Suppressor macrophage (primary cell): ENCODE measurements at regions not wholly inside any gene's neighbourhood (a gene's known extent, or its start where the extent isn't known, plus 50 kb on each side); places are given as distances from the start of the nearest gene placed in this dataset.
"Not testable (repeated sequence)": the region's sequence is repeated elsewhere in the genome, so short reads cannot be mapped to it uniquely, and the experiment has no call there.

ENCODE experiments used
- DNase-seq, 4 experiments: peaks; one replicate each; pipeline ENCODE4 v3.0.0-alpha.2; 2020 to 2022

DNA sequence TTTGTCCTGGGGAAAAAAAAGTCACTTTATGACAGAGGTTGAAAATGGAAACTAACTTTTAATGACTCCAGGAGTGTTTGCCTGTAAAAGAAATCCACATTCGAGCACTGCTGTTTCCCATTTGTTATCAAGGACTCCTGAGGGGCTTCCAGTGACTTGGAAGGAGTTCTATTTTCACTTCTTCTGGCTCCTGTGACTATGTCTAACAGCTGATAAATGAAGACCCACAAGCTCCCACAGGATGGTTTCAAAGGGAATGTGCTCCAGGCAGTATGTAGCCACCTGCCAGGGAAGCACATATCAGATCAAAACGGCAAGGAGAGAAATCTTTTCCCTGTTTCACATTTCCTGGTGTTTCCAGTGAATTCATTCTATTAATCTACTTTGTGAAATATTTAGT lies 159.8 kb upstream of the FAM241A start:
- DNase-seq, result no peak

DNA sequence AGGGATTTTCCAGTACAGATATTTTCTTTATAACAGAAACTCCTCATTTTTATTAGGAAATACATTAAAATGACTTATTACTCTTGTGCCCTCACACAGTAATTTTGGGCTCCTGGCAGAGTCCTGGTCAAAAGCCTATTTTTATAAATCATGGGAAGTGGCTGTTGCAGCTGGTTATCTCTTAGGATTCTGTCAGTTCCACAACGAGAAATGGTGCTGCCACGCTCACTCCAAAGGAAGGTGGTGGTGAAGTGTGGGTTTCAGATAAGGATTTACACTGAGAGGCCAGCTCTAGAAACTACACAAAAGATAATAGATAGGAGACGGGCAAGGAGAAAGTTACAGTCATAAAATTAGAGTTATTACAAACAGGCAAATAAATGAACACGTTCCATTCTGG lies 159.2 kb upstream of the FAM241A start:
- no peak for DNase-seq

DNA sequence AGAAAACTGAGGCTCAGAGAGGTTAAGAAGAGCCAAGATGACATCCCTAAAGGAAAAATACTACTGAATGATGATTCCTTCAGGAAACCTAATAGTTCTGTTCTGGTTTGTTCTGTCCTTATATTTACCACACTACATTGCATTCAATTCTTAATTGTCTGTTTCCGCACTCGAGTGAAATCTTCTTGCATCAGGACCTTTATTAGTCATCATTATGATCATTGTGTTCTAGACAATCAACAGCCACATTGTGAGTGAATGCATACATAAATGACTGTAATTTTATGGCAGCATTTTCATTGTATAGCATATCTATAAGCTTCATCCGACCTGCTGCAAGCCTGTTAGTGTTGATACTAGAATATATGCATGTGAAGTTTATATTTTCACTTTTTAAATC lies 156.7 kb upstream of the FAM241A start:
- DNase-seq, result no peak

DNA sequence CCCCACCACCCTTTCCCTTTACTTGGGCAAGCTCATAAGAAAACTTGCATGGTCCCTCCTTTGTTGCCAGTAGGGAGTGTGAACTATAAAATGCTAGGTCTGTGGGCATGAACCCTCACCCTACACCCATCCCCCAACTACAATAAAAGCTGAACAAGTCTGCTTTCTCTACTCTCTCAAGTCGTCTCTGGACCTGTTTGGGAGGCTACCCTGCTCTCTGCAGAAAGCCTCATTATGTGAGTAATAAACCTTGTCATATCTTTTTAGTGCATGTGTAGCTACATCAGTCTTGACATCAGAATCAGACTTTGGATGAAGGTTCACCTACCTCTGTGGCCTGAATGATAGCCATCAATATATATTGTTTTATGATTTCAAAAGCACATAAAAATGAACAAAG lies 155.4 kb upstream of the FAM241A start:
- no peak for DNase-seq

DNA sequence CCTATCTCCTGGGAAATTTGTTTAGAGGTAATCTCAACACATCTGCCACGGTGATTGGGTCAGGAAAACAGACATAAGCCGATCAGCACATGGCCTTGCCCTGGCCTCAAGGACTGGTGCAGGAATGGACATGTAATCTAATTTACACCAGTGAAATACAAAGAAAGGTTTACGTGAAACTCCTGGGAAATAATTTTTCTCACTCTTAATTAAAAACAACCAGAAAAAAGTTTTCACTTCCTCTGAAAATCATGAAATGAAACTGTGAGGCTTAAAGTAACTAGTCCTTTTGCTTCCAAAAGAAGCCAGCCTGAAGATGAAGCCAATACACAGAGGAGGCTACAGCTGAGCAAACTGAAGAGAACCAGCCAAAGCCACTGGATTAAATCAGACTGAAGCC lies 154.1 kb upstream of the FAM241A start:
- DNase-seq, result peak; percentile 17 to 58 (median 36)

DNA sequence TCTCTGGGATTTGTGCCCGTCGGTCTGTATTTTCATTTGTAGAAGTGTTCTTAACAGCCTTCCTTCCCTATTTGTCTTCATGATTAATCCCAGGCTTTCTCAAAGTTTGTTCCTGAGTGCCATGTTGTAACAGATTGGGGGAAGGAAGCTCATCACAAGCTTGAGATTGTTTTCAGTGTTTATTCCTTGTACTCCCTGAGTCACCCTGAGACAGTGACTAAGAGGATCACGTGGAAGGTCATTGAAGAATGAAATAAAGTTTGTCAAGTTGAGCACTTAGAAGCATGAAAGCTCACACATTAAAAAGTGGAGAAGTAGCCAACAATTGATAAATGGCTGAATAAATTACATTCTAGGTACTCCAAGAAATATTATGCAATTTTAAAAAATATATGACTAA lies 153.5 kb upstream of the FAM241A start:
- DNase-seq, result peak; percentile 71 to 95 (median 84)

DNA sequence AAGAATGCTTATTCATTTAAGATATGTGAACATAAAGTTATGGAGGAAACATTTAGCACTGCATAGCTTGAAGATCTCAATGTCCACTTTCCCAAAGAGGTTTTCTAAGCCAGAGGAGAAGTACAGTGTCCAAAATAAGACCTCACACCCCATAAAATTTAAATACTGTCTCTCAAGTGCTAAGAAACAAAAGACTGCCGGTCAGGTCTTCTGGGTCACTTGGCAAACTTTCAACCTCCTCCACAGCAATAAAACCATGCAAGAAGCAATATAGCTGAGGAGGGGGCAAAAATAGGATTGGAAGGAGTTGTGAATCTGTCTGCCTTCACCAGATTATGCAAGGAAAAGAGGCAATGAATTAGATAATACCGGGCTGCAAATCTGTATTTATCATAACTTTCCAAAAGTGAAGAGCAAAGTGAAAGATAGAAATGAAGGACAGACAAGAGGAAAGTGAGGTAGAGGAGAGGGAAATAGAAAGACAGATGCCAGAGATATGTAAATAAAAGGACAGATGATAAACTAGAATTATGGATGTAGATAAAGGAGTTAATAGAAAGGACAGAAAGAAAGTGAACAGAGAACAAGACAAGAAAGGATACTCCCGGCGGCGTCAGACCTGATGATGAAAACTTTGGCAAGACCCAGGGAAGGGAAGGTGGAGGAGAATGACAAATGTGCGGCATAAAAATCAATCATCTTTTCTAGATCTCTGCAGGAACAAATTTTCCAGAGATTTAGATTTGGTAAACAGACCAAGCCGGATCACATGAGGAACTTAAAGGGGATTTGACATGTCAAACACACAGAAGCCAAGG lies 152.7 kb upstream of the FAM241A start:
- DNase-seq, result no peak

DNA sequence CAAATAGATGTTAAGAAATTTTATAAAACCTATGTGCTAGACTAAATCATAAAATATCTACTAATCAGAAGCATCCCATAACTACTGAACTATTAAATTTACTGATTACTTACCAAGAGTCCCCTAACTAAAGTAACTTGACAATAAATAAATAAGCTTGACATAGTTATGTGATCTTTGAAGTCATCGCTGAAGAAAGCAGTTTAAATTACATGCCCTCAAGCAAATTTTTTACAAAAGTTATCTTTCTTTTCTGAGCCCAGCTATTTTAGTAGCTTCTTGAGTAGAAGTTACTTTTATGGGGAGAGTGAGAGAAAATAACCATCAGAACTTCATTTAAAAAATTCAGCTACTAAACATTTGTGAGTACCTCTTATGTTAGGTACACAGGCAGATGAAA lies 150.9 kb upstream of the FAM241A start:
- no peak for DNase-seq

DNA sequence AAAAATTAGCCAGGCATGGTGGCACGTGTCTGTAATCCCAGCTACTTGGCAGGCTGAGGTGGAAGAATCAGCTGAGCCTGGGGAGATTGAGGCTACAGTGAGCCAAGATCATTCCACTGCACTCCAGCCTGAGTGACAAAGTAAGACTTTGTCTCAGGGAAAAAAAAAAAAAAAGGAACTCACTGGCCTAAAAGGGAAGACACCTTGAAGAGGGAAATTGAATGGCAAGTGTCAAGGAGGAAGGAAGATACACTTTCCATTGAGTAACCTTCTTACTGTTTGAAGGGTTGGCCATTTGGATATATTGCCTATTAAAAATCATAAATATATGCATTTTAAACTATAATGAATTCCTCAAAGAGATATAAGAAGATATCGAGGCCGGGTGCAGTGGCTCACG lies 147.5 kb upstream of the FAM241A start:
- peak; percentile 29 to 84 (median 58) for DNase-seq

DNA sequence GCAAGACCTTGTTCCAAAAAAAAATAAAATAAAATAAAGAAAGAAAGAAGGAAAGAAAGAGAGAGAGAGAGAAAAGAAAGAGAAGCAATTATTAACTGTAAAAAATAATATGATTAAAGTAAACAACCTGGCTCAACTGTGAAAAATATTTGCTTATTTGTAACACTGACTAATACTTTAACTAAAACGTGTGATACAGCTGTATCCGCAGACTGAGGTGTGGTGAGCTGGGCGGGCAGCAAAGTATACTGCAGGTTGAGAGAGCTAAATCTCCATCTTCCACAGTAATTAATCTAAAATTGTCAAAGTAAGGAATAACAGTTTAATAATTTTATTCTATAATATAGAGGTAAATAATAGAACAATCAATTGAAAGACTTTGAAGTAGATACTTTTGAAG lies 145.5 kb upstream of the FAM241A start:
- no peak for DNase-seq

DNA sequence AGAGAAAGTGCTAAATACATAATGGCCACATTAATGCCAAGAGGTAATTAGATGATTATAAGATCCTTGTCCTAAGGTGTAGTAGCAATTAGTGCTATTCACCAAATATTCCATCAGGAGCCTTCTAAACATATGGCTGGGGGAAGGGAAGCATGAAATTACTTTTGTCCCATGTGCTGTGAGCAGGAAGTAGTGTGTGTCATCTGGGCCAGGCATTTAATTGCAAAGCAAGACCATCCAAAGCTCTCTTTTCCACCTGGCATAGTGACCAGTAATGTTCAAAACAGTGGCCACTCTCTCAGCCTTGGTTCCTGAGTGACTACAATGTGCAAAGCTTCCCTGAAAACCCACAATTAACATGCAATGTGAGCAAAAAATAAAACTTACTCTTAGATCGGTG lies 144.2 kb upstream of the FAM241A start:
- DNase-seq, result no peak

DNA sequence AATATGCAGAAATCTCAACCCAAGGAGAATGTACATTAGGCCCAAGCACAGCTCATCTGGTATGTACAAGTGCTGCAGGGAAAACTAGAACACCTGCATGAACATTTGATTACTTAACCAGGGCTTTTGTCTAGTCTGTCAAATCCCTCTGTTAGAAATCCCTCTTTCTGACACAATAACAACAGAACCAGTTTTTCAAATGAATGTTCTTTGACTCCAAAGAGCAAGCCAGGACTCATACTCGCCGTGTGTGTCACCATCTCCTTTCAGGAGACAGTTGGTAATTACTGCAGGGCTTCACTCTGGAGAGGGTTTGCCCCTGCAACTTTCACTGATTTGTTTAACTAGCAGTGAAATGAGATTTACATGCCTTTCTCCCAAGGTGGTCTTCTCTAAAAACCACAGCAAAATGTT lies 143.0 kb upstream of the FAM241A start:
- DNase-seq, result no peak

DNA sequence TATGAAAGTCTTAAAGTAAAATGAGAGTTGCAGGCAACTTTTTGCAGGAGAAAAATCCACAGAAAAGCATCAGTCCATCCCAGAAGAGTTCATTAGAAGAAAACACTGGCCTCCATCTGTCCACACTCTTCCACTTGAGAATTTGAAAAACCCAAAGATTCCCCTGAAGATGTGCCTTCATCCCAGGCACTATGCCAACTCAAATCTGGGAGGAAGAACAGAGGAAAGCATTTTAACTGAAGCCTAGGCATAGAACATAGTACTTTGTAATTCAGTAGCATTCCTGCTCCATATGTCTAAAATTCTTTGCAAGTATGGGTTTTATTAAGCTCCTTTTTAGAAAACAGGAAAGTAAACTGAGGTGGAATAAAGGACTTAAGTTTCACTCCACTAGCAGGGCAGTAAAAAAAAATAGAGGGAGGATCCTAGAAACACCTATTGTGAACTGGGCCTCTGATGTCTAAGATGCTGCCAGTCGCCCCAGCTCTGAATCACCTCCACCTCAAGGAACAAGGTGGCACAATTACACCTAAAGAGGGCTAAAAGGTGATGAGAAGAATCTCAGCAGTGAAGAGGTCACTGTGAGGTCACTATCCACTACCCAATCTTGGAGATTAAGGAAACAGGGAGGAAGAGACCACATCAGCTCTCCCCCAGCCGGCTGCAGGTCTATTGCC lies 141.9 kb upstream of the FAM241A start:
- no peak for DNase-seq

DNA sequence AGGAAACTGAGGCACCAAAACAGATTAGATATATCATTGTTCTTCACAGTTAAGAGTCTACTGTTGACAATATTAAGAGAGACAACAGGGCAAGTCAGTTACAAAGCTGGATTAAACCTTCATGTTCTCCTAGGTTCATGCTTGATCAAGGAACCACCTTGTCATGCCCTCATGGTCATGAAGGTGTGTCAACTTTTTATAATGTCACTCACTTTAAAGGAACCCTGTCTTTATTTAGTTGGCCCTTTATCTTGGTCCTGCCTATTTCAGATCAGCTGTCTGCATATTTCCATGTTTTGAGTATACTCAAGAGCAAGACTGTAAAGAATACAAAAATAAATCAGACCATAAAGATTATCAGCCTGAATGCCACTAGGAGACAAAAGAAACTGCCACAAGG lies 140.2 kb upstream of the FAM241A start:
- no peak for DNase-seq

DNA sequence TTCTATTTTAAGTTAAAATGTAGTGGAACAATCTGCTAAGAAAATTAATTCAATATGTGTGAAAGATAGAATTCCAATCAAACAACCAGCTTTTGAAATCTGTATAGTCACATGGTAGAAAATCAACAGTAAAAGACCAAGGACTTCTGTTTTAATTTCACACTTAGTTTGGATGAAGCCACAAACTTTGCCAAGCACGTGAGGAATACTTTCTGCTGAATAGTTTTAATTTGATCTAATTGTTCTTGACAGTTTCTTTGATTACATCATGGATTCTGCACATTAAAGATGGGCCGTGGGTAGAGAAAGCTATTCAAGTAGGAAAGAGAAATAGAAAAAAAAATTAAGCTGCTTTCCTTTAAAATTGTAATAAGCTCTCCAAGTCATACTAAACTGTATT lies 137.9 kb upstream of the FAM241A start:
- DNase-seq, result peak in 2 of 4 experiments; percentile 21 to 22

DNA sequence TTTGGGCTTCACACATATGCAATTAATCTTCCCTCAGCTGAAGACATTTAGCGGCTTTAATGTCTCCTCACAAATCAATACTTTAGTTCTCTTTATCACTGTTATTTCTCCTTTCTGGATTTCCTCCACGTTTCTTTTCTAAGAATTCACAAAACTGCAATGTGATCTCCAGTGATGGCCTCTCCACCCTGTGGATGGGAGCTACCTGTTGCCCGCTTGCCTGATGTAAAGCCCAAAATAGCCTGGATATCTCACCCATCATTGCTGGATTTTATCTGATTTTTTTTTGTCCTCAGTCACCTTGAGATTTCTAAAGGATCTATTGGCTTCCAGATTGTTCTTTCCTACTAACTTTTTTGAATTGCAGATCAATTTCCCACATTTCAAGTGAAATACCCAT lies 129.3 kb upstream of the FAM241A start:
- no peak for DNase-seq

DNA sequence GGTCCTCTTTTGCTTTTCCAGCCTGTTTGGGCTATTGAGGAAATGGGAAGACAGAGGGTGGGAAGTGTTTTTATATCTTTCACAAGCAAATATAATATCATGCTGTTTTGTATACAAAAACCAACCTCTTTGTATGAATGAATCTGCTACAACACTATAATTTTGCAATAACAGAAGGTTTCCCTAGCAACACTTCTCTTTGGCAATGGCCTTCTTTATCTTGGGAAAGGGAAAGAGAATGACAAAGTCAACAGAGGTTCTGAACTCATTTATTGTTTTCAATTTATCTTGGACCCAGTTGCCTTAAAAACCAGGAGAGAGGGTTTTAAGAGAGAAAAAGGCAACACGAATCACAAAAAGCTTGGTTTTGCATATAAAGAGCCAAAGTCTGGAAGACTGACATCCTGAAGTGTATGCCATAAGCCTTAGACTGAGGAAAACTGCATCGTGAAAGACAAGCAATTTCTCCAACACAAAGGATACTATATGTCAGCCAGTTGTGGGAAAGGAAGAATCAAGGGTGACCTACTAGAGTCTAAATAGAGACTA lies 121.8 kb upstream of the FAM241A start:
- peak in 2 of 4 experiments; percentile 13 to 14 for DNase-seq

DNA sequence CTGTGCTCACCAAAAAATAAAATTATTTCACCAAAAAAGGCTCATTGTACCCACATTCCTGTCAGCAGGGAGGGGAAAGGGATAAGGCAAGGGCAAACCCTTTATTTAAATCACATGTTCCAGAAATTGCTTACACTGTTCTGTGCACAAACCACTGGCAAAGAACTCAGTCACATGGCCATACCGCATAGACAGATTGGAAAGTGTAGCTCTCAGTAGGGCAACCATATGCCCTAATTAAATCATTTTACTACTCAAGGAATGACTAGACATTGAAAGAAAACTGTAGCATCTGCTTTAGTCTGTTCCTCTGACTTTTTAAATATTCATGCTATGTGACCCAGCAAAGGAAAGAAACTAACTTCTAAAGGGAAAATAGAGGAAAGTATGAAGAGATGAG lies 119.2 kb upstream of the FAM241A start:
- DNase-seq, result no peak

DNA sequence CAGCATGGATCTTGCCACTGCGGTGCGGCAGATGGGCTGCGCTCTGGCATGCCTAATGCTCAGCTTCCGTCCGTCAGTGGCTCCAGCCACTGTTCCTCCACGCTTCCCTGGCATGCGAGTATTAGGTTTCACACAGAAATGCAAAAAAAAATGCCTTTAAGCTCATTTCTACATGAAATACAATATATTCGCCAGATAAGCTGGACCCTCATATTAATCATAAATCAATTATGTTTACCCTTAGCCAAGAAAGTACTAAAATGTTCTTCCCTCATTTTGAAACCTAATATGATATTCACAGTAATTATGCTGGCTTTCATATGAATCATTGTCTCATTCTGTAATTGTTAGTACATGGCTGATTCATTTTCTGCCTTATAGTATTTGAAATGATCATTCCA lies 115.5 kb upstream of the FAM241A start:
- no peak for DNase-seq

DNA sequence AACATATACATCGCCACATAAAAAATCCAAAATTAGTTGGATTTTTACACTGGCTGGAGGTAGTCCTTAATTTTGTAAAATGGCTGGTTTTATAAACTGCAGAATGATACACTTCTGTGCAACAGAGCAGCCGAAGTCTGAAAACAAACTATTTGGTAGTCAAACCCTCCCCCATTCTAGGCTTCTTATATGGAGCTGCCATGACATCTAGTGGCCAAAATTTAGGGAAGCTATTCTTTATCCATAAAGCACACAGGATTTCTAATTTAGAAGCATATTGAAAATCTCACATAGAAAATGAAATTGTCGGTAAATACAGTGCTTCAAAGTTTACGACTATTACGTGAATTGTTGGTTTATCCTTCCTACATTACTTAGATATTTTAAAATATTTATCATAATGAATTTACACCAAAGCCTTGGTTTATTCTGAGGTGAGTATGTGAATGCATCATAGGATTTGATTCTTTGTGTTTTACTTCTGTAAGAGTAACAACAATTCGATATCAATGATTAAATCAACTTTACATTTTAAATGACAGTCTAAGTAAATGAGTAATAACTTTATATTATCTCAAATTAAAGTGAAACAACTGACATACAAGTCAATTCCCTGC lies 113.4 kb upstream of the FAM241A start:
- peak; percentile 61 to 83 (median 76) for DNase-seq

DNA sequence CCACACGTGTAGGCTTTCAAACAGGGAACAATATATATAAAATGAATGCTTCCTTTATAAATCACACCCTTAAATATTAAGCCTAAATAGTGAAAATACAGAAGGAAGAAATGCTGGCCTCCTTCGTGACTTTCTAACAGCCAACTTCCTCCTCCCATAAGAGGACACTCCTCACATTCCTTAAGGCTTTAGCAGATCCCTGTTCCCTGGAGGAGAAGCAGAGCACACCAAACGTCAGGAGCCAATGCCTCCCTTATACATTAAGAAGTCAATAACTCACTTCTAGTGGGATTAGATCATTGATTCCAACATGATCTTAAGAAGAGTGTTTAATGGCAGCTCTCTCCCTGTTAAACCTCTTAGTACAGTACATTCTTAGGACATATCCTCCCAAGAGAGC lies 108.4 kb upstream of the FAM241A start:
- no peak for DNase-seq

DNA sequence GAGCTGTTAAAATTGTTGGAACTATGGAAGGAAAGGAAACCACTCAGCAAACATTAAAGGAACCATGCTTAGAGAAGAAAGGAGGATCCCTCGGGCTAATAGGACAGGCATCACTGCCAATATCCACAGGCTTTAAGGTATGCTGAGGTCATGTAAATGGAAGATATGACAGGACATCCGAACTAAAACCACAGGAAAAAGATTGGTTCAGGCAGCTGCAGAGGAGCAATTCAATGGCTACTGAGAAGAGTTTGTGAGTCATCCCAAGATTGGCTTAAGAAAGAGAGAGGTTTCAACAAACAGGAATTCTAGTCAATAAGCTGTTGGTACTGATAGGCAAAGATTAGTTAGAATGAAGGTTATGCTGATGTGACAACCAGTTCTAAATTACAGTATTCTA lies 106.4 kb upstream of the FAM241A start:
- DNase-seq, result no peak

DNA sequence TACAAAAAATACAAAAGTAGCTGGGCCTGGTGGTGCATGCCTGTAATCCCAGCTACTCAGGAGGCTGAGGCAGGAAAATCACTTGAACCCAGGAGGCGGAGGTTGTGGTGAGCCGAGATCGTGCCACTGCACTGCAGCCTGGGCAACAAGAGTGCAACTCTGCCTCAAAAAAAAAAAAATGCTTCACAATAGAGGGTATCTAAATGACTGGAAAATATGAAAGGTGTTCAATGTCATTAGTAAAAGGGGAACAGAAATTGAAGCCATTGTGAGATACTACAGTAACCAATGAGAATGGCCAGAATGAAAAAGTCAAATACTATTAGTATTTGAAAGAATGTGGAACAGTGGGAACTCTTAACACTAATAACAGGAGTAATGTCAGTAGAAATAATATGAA lies 96.1 kb upstream of the FAM241A start:
- not testable (repeated sequence) for DNase-seq
